ENCODE measurements at regions not wholly inside any gene's neighbourhood (a gene's known extent, or its start where the extent isn't known, plus 50 kb on each side); places are given as distances from the start of the nearest gene placed in this dataset.

DNA sequence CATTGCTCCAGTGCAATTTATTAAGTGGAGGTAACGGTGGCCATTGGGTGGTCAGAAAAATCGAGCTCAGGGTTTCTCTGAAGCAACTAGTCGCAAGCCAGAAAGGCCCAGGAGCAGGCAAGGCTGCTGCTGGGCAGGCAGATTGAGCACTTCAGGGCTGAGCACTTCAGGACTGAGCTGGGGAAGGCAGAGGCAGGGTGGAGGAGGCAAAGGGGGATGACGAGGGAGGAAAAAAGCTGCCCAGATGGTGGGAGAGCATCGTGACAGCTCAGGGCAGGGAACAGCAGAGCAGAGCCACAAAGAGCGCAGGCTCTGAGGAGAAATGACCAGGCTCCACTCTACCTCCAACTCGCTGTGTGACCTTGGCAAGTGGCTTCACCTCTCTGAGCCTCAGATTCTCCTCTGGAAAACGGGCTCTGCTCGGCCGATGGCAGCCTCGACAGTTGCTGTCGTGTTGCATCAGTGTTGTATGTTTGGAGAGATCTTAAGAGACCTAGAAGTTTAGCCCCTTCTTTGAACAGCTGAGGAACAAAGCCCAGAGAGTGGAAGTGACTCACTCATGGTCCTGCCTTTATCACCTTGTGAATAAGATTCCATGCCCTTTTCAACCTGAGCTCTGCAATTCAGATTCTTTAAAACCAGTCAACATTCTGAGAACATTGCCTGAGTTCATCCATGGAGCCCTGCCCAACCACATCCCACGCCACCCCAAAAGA lies 141.4 kb downstream of the SYF2 start:
- DNase-seq: no peak
- Histone ChIP-seq H3K4me1 (no peaks in the 10 kb centered on the region), H3K27me3 (no peaks in the 10 kb centered on the region), H3K4me3 (ENCODE audit: low read depth, low read length) (no peak overlapping the region), H3K9me3 (no peaks in the 10 kb centered on the region), H3K36me3 (no peaks in the 10 kb centered on the region)
- TF ChIP-seq, protein P1, sequence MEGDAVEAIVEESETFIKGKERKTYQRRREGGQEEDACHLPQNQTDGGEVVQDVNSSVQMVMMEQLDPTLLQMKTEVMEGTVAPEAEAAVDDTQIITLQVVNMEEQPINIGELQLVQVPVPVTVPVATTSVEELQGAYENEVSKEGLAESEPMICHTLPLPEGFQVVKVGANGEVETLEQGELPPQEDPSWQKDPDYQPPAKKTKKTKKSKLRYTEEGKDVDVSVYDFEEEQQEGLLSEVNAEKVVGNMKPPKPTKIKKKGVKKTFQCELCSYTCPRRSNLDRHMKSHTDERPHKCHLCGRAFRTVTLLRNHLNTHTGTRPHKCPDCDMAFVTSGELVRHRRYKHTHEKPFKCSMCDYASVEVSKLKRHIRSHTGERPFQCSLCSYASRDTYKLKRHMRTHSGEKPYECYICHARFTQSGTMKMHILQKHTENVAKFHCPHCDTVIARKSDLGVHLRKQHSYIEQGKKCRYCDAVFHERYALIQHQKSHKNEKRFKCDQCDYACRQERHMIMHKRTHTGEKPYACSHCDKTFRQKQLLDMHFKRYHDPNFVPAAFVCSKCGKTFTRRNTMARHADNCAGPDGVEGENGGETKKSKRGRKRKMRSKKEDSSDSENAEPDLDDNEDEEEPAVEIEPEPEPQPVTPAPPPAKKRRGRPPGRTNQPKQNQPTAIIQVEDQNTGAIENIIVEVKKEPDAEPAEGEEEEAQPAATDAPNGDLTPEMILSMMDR (IDR thresholded peaks at IDR 0.05; ENCODE audit: low read depth, low read length): no peak

DNA sequence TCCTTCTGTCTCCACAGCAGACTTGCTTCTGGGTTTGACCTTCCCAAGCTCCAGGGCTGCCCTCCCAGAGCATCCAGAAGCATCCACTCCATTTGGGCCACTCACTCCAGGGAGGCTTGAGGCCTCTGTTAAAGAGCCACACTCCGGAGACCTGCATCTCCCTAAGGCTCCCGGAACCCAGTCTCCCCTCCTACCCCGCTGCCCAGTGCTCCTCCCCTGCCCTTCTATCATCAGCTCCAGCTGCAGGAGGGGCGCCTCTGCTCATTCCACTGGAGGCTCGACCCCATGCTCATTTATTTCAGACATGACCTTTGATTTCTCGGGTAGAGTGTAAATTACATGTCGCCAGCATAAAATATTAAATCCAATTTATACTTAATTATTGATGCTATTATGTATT lies 142.5 kb downstream of the SYF2 start:
- Histone ChIP-seq H3K4me1 (no peaks in the 10 kb centered on the region), H3K4me3 (ENCODE audit: low read depth, low read length) (no peak overlapping the region), H3K27me3 (no peaks in the 10 kb centered on the region), H3K36me3 (no peaks in the 10 kb centered on the region), H3K9me3 (no peaks in the 10 kb centered on the region)
- DNase-seq: no peak
- TF ChIP-seq, protein P1 (IDR thresholded peaks at IDR 0.05; ENCODE audit: low read depth, low read length): no peak

DNA sequence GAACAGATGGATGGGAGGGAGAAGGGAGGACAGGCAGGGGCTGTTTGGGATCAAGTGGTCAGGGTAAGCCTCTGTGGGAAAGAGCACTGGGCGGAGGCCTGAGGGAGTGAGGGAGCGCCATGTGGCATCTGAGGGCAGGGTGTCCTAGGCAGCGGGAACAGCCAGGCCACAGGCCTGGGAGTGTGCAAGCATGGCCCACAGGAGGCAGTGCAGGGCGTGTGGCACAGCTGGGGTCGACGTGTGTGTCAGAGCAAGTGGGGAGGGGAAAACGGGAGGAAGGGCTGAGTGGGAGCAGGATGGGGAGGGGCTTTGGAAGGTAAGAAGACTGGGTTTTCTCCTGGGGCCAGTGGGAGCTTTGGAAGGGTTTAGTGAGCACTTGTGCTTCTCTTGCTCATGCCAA lies 143.4 kb downstream of the SYF2 start:
- H3K4me3 ChIP-seq (ENCODE audit: low read depth, low read length): no peak overlapping the region
- no peaks in the 10 kb centered on the region for H3K36me3 ChIP-seq
- no peak for DNase-seq
- H3K27me3 ChIP-seq: no peaks in the 10 kb centered on the region
- no peaks in the 10 kb centered on the region for H3K9me3 ChIP-seq
- TF ChIP-seq, protein P1 (IDR thresholded peaks at IDR 0.05; ENCODE audit: low read depth, low read length): no peak
- no peaks in the 10 kb centered on the region for H3K4me1 ChIP-seq

DNA sequence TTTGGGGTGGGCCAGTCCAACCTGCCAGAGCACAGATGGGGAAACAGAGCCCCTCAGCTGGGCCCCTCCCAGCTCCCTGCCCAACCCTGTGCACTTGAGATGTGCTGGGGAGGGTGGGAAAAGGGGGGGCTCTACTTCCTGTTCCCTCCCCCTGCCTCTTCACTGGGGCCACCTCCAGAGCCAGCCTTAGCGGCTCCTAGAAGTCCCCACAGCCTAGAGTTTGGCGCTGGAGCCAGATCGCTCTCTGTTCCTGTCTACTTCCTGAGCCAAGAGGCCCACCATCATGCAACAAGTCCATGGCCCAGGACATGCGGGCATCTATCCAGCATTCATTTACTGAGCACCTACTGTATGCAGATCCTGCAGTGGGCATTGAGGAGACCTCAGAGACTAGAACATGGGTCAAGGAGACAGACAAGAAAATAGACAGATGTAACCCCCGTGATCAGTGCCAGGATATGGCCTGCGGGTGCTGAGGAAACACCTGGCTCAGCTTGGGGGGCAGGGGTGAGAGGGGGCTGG lies 144.1 kb downstream of the SYF2 start:
- Histone ChIP-seq H3K27me3 (no peaks in the 10 kb centered on the region), H3K4me1 (no peaks in the 10 kb centered on the region), H3K9me3 (no peaks in the 10 kb centered on the region), H3K36me3 (no peaks in the 10 kb centered on the region), H3K4me3 (ENCODE audit: low read depth, low read length) (no peak overlapping the region)
- TF ChIP-seq, protein P1 (IDR thresholded peaks at IDR 0.05; ENCODE audit: low read depth, low read length): no peak
- no peak for DNase-seq

GRCh38 chr1:25086518-25087079 lies 145.7 kb downstream of the SYF2 start:
- H3K27me3 ChIP-seq: no peaks in the 10 kb centered on the region
- TF ChIP-seq, protein P1 (IDR thresholded peaks at IDR 0.05; ENCODE audit: low read depth, low read length): no peak
- no peak for DNase-seq

DNA sequence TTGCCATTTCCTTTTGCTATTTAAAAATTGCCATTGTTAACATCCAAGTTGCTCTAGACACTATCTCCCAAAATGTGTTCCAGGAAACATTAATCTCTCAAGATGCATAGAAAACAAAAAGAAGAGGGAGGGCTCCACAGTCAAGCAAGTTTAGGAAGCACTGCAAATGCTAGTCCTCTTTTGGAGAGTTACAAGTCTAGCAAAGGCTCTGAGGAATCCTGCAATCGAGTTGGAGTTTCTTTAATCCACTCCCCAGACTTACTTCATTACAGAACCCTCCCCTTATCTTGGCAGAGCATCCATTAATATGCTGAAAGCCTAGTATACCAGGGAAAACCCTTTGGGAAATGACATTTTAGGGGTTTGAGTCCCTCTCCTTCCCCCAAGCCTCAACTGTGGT lies 147.9 kb downstream of the SYF2 start:
- Histone ChIP-seq H3K9me3 (no peaks in the 10 kb centered on the region), H3K36me3 (no peaks in the 10 kb centered on the region), H3K27me3 (no peaks in the 10 kb centered on the region), H3K4me3 (ENCODE audit: low read depth, low read length) (no peak overlapping the region), H3K4me1 (no peaks in the 10 kb centered on the region)
- no peak for DNase-seq
- TF ChIP-seq, protein P1 (IDR thresholded peaks at IDR 0.05; ENCODE audit: low read depth, low read length): no peak

More at GRCh38 chr1:25086518-25087079, 145.7 kb downstream of the SYF2 start:
- no peaks in the 10 kb centered on the region for H3K9me3 ChIP-seq
- H3K36me3 ChIP-seq: no peaks in the 10 kb centered on the region
- H3K4me3 ChIP-seq (ENCODE audit: low read depth, low read length): no peak overlapping the region
- H3K4me1 ChIP-seq: no peaks in the 10 kb centered on the region

Measured in BE2C (cell line).